ACHN (cell line): ENCODE measurements at regions not wholly inside any gene's neighbourhood (a gene's known extent, or its start where the extent isn't known, plus 50 kb on each side); places are given as distances from the start of the nearest gene placed in this dataset.
"Not testable (repeated sequence)": the region's sequence is repeated elsewhere in the genome, so short reads cannot be mapped to it uniquely, and the experiment has no call there.

Source experiments
- DNase-seq: peaks from one replicate; pipeline ENCODE4 v3.0.0-alpha.2; 2015
- in situ Hi-C: cut with HindIII; loops from 2 replicates; pipeline ENCODE4 v1.10.0; 2017; ENCODE audit warnings: low sequenced_read_pairs, low pct_ligation_motif_present, low pct_unique_long_range_greater_than_20kb

DNA sequence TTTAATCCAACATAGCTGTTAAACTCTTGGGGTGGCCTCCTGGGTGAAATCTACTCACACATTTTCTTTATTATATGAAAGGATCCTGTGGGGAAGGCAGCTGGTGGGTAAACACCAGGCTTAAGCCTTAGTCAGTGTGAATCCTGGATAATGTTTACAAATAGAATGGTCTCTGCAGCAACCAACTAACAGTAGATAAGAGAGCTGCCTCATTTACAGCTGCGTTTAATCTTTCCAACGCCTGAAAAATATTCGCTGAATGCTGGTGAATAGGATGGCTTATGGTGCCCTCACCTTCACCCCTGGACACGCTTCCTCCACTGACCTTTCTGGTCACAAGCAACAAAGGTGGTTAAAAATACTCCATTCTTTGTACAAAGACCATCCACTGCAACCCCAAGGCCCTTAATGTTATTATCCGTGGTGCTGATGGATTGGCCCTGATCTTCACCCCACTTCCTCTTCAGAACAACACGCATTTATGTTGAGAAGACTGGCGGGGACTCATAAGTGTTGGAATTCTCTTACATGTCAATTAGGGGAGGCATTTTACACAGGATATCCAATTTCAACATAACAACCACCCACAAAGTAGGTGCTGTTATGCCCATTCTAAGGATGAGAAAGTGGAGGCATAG is 120.0 kb upstream of the FRMD4B start:
- no peak for DNase-seq
- in situ Hi-C loops = no loop called here

DNA sequence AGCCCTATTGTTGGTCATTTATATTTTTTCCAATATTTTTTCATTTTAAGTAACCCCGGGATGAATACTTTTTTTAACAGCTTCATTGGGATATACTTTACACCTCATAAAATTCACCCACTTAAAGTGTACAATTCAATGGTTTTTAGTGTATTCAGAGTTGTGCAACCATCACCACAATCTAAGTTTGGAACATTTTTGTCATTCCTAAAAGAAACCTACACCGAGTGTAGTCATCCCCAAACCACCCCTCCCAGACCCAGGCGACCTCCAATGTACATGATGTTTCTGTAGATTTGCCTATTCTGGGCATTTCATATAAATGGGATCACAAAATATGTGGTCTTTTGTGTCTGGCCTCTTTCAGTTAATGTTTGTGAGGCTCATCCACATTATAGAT is 118.3 kb upstream of the FRMD4B start:
- in situ Hi-C loops = no loop called here
- DNase-seq = no peak

DNA sequence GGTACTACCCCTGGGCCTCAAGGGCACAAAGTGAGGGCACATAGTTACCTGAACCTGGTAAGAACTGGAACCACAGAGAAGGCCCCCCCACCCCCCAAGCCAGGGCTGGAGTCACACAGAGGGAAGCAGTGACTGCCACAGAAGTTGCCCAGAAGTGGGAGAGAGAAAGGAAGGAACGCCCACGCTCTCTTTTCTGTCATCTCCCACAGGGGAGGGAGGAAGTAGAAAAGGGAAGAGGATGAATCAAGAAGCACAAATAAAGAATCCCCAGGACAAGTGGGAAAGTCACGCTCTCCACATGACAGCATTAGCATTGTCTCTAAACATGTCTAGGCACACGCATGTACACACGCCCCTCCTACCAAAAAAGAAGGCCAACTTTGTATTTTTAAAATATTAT is 114.7 kb upstream of the FRMD4B start:
- DNase-seq = no peak
- in situ Hi-C loops = no loop called here

DNA sequence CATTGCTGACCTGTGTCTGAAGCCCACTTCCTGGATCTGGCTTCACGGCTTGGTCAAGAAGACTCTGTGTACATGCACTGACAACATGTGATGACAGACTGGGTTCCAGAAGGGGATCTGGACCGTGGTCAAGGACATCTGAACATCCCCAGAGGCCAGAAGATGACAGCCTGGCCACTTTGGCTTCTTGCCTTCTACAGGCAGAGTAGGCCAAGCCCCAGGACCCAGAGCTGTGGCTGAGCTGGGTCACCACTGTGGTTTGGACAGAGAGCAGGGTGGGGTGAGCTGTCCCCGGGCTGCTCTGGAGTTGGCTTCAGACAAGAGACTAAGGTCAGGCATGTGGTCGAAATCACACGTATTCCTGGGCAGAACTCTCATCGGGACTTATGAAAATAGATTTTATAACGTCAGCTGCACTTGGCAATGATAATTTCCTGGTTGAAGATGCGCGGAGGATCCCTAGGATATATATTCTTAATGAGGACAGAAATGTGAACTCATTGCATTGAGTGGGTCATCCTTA is 114.1 kb upstream of the FRMD4B start:
- in situ Hi-C loops = no loop called here
- DNase-seq = no peak

DNA sequence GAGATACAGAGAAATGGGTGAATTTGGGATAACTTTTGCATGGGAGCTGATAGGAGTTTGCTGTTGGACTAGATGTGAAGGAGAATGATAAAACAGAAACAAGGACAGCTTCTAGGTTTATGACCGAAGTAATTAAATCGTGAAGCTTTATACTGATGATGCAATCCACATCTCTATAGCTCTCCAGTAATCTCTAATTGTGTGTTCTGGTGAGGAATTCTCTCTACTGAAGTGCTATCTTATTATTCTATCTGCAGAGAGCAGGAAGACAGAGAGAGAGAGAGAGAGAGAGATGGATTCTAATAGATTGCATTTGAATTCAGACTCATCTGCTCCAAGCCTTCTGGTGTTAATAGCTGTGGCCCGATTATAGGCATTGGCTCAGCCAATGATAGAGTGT is 113.5 kb upstream of the FRMD4B start:
- in situ Hi-C loops = no loop called here
- no peak for DNase-seq

DNA sequence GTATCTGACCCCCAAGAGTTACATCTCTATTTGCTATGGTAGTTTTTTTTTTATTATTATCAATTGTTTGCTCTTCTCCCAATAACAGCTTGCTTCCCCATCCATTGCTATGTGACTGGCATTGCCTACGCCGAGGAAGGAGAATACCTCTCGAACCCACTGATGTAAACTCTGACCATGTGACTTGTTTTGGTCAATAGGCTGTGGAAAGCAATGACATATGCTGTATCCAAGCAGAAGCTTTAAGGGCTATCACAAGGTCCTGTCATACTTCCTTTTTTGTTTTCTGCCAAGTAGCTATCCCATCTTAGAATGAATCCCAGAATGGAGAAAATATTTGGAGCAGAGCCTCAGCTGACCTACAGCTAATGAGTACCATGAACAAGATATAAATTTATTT is 111.0 kb upstream of the FRMD4B start:
- in situ Hi-C loops = no loop called here
- no peak for DNase-seq

DNA sequence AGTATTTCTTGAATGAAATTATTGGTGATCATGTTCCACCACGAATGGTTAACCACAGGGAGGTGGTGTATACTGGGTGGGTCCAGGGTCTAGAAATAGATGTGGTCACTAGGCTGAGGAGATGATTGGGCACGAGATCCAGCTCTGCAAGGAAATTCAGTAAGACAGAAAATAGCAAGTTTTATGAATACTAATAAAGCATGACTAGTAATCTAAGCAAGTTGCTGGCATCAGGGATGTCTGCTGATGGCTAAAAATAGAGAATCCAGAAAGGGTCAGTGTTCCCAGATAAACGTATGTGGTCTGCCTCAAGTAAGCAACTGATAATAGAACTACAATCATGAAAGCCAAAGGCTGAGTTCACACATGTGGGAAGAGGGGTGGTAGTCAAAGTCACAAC is 108.3 kb upstream of the FRMD4B start:
- in situ Hi-C loops = no loop called here
- DNase-seq = no peak

DNA sequence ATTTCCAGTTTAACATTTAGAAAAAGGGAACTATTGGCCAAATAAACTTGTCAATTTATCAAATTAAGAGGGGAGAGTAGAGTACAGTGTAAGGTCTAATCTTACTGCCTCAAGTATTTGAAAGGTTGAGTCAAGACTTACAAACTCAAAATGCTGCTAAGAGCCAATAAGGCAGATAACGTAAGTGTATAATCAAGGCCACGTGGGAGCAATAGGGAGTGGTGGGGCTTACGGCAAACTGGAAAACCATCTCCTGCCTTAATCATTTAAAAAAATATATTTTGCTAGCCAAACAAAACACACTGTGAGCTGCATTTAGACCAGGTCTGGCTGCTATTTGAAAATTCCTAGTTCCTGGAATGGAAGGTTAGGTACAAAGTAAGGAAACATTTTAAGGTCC is 107.3 kb upstream of the FRMD4B start:
- in situ Hi-C loops = no loop called here
- no peak for DNase-seq

DNA sequence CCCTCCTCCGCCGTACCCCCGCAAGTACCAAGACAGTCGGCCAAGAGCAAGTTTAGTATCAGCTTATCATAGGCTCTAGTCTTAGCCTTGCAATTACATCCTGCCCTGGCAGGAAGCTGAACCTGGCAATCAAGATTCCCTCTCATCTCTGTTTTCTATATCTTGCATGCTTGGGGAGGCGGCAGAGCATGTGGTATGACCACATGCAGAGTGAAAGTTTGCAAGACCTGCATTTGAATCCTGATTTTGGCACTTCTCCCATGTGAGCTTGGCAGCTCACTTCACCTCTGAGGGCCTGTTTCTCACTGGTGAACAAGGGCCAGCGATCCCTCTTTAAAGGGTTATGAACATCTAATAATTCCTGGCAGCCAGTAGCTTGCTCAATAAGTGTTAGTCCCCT is 106.1 kb upstream of the FRMD4B start:
- no peak for DNase-seq
- in situ Hi-C loops = no loop called here

DNA sequence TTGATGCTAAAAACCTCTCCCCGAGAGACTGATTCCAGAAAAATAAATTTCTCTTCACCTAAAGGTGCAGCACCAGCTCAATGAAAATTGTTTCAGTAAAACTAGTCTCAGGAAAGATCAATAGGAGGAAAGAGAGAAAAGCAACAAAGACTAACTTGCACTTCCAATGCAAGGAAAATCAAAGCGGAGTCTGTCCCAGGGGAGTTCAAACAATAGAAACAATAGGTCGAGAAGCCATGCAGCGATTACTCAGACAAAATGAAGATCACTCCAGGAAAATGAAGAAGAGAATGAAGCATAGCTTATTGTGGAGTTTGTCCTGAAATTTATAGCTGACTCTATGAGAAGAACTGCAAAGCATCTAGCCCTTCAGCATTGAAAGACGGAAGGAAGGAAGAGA is 105.1 kb upstream of the FRMD4B start:
- no peak for DNase-seq
- in situ Hi-C loops = no loop called here

DNA sequence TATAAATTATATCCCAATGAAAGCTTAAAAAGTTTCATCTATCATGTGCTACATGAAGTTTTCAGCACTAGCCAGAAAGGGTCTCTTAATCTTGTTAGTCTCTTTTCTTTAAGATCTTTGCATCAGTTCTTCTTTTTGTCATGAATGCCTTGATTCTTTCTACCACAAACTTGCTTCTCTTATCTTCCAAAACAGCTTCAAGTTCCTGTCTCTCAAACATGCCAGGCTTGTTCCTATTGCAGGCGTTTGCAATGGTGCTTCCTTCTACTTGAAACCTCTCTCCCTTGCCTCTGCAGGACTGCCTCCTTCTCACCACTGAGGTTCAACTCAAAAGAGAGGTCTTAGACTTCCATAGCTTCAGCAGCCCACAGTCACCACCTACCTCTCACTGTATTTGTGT is 104.3 kb upstream of the FRMD4B start:
- in situ Hi-C loops = no loop called here
- no peak for DNase-seq

DNA sequence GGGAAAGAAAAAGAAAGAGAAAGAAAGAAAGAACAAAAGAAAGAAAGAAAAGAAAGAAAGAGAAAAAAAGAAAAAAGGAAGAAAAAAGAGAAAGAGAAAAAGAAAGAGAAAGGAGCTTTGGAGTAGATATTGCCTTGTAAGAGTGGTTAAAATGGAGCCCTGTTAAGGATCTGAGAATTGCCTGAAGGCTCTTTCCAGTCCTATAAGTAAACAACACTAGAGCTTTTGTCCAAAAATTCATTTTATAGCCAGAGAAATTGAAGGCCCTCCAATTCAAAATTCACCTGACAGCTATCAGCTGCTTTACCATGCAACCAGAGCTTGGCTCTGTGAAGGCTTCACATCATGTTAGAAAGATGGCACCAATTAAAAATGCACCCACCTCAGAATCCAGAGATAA is 102.1 kb upstream of the FRMD4B start:
- in situ Hi-C loops = no loop called here
- no peak for DNase-seq

DNA sequence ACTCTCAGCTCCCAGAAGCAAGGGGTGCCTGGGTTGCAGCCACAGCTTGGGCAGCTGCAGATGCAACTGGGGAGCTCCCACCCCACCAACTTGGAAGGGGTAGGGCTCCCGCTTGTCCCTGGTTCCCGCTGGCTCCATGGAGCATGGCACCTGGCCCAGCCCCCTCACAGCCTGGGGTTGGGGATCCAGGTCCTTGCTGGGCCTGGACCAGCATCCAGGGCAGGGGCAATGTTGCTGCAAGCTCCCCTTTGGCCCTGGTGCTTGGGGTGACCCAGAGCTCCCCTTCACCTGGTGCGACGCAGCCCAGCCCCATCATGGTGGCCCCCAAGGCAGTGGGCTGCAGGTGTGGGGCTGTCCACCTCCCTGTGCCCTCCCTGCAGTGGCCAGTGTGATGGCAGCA is 99.6 kb upstream of the FRMD4B start:
- in situ Hi-C loops = no loop called here
- DNase-seq = no peak

DNA sequence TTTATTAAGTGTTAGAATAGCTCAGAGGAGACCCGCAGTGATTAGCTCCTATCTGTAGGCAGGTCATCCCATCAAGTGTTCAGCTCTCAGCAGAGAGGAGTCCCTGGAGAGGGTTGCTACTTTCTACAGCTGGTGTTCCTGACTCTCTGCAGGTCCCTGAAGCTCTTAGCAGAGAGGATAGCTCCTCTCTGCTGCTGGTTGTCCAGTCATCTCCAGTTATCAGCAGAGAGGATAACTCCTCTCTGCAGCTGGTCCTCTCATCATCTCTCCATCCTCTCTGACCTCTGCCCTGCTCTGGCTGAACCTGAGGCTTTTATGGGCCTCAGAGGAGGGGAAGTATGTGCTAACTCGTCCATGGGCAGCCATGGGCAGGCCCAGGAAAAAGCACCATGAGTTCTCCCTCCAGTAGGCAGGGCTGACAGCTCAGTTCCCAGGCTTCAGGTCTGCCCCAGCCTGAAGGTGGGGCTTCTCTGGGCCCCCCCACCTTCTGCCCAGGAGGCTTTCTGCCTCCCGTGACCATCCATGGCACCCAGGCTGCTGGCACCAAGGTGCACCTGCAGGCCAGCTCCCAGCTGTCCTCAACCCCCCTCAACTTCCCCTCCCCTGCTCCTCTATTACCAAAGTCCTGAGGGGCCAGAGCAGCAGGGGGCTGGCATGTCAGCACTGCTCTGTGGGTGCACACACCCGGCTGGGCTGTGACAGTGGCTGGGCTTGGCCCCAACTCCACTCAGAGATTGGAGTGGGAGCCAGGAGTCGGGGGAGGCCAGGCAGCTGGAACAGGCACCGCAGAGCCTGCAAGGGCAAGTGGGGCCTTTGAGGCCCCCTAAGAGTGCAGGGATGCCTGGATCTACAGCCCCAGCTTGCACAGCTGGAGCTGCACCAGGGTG is 98.9 kb upstream of the FRMD4B start:
- DNase-seq = no peak
- in situ Hi-C loops = no loop called here

DNA sequence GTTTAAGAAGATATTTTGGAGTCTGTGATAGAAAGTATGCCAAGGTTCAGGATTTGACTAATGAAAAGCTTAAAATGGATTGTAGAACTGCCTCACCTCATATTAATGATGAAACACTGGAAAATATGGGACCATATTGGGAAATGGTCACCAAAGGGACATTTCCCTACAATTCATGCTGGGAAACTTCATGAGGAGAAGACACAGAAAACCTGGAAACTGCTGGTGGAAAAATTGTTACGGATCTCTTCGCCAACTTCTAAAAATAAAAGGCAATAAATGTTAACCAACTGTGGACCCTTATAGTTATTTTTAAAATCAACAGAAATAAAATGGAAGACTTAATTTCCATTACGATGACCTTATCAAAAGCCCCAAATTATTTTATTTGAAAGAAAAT is 97.6 kb upstream of the FRMD4B start:
- in situ Hi-C loops = no loop called here
- no peak for DNase-seq

DNA sequence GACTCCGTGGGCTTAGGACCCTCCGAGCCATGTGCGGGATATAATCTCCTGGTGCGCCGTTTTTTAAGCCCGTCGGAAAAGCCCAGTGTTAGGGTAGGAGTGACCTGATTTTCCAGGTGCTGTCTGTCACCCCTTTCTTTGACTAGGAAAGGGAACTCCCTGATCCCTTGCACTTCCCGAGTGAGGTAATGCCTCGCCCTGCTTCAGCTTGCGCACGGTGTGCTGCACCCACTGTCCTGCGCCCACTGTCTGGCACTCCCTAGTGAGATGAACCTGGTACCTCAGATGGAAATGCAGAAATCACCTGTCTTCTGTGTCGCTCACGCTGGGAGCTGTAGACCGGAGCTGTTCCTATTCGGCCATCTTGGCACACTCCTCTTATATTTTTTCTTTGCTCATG is 95.1 kb upstream of the FRMD4B start:
- in situ Hi-C loops, DNase-seq: not testable (repeated sequence)

DNA sequence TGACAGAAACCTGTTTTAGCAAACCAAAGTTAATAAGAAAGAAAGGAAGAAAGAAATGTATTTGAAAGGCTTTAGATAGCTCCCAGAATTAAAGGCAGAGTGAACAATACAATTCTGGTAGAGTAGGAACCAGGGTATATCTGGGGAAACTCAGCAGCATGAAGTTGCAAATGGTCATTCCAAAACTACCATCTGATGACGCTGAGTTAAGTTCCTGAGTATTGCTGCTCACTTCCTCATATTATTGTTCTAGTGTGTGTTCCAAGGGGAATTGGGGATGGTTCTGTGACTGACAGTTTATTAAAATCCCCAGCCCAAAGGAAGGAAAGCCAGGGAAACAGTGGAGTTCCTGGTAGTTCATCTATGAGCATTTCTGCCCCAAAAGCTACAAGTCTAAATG is 88.3 kb upstream of the FRMD4B start:
- no peak for DNase-seq
- in situ Hi-C loops = no loop called here

DNA sequence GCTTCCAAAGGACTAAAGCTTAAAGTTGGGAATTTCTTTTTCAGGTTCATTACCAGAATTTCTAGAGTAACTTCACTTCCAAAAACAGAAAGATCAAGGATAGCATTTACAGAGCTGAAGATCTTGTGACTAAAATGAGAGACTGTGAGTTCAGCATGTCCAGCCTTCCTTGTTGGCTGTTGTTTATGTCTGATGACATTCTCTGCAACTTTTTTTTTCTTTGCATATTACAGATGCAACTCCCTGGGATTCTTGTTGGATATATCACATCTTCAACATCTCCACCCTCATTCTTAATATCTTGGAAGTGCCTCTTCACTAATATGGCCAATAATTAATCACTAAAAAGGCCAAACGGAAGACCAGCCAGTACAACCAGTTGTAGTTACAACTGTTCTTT is 86.2 kb upstream of the FRMD4B start:
- in situ Hi-C loops = no loop called here

DNA sequence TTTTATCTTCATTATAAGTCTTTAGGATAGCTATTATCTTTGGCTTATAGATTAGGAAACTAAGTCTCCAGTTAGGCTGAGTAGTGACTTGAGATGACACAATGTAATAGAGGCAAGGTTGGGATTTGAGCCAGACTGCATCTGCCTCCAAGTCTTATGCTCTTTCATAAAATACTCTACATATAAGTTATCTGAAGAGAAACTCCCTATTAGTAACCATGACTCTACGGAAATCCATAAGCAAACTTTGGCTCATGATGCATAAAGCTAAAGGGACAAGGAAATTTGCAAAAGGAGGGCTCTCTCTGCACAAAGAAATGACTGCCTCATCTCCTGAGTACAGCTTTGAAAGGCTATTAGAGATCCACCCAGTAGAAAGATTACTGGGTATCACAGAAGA is 77.6 kb upstream of the FRMD4B start:
- DNase-seq = no peak
- in situ Hi-C loops = no loop called here

More for the DNA sequence above, 86.2 kb upstream of the FRMD4B start:
- DNase-seq = no peak

DNA sequence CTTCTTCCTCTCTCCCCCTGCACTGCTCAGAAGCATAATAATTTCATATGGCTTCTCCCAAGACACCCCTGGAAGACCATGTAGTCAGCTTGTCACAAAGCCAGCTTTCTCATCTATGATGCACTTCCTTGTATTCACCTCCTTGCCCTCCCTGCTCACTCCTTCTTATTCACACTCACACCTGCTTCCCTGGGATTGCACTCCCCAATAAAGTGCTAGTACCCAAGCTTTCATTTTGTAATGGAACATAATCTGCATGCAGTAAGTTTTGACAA is 76.9 kb upstream of the FRMD4B start:
- in situ Hi-C loops = no loop called here
- no peak for DNase-seq
